ENCODE measurements at regions not wholly inside any gene's neighbourhood (a gene's known extent, or its start where the extent isn't known, plus 50 kb on each side); places are given as distances from the start of the nearest gene placed in this dataset.
A peak's percentile ranks its signal among the peaks of the same experiment; 100 is the strongest.
"Not testable (repeated sequence)": the region's sequence is repeated elsewhere in the genome, so short reads cannot be mapped to it uniquely, and the experiment has no call there.

DNA sequence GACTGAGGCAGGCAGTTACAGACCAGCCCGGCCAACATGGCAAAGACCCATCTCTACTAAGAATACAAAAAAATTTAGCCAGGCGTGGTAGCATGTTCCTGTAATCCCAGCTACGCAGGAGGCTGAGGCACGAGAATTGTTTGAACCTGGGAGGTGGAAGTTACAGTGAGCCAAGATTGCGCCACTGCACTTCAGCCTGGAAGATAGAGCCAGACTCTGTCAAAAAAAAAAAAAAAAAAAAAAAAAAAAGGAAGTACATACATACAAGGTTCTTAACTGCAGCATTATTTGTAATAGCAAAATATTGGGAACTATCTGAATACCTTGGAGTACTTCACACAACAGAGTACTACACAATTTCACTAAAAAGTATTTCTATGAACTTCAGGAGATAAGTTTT is 183.5 kb upstream of the OLIG3 start:
- TF ChIP-seq POLR2A (IDR thresholded peaks at IDR 0.05) (no peak), CTCF (IDR thresholded peaks at IDR 0.05) (no peak)
- Histone ChIP-seq H3K27ac (no peak overlapping the region), H3K4me3 (no peak overlapping the region), H3K4me1 (no peaks in the 10 kb centered on the region), H3K9me3 (no peaks in the 10 kb centered on the region), H3K36me3 (ENCODE audit: low read depth, missing control alignments) (no peaks in the 10 kb centered on the region), H3K27me3 (no peaks in the 10 kb centered on the region)
- WGBS, 2 donors, result 85 to 91% methylated on average over 5 of the region's 5 CpGs
- intact Hi-C loops (cut with DNase I; ENCODE audit: low total_unique reads), result no loop called here
- DNase-seq, result peak; percentile 27

GRCh38 chr6:137678451-137678850 is 184.3 kb upstream of the OLIG3 start:
- H3K4me1 ChIP-seq, result no peaks in the 10 kb centered on the region
- DNase-seq, result no peak
- intact Hi-C loops (cut with DNase I; ENCODE audit: low total_unique reads), result no loop called here
- no peak overlapping the region for H3K4me3 ChIP-seq
- H3K9me3 ChIP-seq, result no peaks in the 10 kb centered on the region
- no peak overlapping the region for H3K27ac ChIP-seq
- no peaks in the 10 kb centered on the region for H3K27me3 ChIP-seq
- H3K36me3 ChIP-seq (ENCODE audit: low read depth, missing control alignments), result no peaks in the 10 kb centered on the region
- WGBS, 2 donors, result 68 to 81% methylated on average over 2 of the region's 2 CpGs
- no peak for TF ChIP-seq CTCF (IDR thresholded peaks at IDR 0.05)
- no peak for TF ChIP-seq POLR2A (IDR thresholded peaks at IDR 0.05)

DNA sequence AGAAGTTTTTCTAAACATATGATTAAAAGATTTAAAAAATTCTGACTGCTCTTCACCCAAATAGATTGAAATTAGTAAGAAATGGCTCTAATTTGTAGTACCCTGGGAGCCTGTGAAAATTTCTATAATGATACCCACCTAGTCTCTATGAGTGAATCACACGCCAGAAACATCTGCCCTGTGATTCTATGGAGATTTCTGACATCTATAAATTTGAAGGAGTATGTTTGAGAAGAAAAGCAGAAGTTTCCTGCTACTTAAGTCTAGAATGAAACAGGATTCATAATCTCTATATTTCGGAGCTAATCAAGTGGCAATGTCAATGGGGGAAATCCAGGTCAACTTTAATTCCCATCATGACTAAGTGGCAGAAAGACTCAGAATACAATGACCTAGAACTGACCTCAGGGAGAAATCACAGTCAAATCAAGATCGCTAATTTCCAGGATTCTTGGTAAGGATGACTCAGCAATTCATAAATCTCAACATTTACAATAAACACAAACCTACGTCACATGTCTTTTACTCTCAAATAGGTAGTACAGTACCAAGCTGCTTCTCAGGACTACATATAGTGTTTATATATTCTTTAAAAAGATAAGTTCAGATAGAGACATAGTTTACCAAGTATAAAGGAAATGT is 186.2 kb upstream of the TNFAIP3 start:
- TF ChIP-seq POLR2A (IDR thresholded peaks at IDR 0.05) (no peak), CTCF (IDR thresholded peaks at IDR 0.05) (no peak)
- intact Hi-C loops (cut with DNase I; ENCODE audit: low total_unique reads), result no loop called here
- no peak for DNase-seq
- Histone ChIP-seq H3K27me3 (no peaks in the 10 kb centered on the region), H3K27ac (no peak overlapping the region), H3K4me3 (no peak overlapping the region), H3K4me1 (no peaks in the 10 kb centered on the region), H3K9me3 (no peaks in the 10 kb centered on the region), H3K36me3 (ENCODE audit: low read depth, missing control alignments) (no peaks in the 10 kb centered on the region)
- WGBS, 2 donors, result 67 to 82% methylated on average over 4 of the region's 4 CpGs

DNA sequence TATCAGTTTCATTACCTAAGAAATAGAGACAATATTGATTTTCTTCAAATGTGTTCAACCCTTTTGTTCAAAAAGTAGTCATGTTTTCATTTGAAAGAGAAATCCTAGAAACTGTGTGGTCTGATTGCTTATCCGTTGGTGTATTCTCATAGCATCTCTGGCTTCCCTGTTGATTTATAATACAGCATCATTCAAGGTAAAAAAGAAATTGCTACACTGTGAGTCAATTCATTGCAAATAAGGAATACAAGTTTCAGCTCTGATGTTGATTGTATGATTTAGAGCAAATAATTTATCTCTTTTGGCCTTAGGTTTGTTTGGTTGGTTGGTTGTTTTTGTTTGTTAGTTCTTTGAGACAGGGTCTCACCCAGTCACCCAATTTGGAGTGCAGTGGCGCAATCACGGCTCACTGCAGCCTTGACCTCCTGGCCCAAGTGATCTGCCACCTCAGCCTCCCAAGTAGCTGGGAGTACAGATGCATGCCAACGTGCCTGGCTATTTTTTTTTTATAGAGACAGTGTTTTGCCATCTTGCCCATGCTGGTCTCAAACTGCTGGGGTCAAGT is 185.5 kb upstream of the TNFAIP3 start:
- H3K4me3 ChIP-seq, result no peak overlapping the region
- H3K36me3 ChIP-seq (ENCODE audit: low read depth, missing control alignments), result no peaks in the 10 kb centered on the region
- H3K27me3 ChIP-seq, result no peaks in the 10 kb centered on the region
- H3K27ac ChIP-seq, result no peak overlapping the region
- DNase-seq, result no peak
- no peaks in the 10 kb centered on the region for H3K4me1 ChIP-seq
- no peaks in the 10 kb centered on the region for H3K9me3 ChIP-seq
- 78 to 82% methylated on average over 4 of the region's 4 CpGs for WGBS, 2 donors
- intact Hi-C loops (cut with DNase I; ENCODE audit: low total_unique reads), result no loop called here
- TF ChIP-seq CTCF (IDR thresholded peaks at IDR 0.05) (no peak), POLR2A (IDR thresholded peaks at IDR 0.05) (no peak)

DNA sequence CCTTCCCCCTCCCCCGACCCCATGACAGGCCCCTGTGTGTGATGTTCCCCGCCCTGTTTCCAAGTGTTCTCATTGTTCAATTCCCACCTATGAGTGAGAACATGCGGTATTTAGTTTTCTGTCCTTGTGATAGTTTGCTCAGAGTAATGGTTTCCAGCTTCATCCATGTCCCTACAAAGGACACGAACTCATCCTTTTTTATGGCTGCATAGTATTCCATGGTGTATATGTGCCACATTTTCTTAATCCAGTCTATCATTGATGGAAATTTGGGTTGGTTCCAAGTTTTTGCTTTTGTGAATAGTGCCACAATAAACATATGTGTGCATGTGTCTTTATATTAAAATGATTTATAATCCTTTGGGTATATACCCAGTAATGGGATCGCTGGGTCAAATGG is 184.4 kb upstream of the TNFAIP3 start:
- H3K36me3 ChIP-seq (ENCODE audit: low read depth, missing control alignments); DNase-seq; H3K4me1 ChIP-seq; H3K4me3 ChIP-seq; H3K27me3 ChIP-seq; H3K9me3 ChIP-seq; H3K27ac ChIP-seq; intact Hi-C loops (cut with DNase I; ENCODE audit: low total_unique reads): not testable (repeated sequence)
- 87 to 96% methylated on average over 5 of the region's 5 CpGs for WGBS, 2 donors
